PC-3 (cell line): ENCODE measurements at regions not wholly inside any gene's neighbourhood (a gene's known extent, or its start where the extent isn't known, plus 50 kb on each side); places are given as distances from the start of the nearest gene placed in this dataset.

Experiments used
- ATAC-seq: fragments of 200-7000 bp; cut with Tn5 transposase; 2 replicates; pipeline ENCODE4 v1.9.1; 2020; ENCODE audit warnings: mild to moderate bottlenecking, moderate library complexity
- BruUV-seq: library from RNA; stranded (reverse); fragments of 400-500 nt; replicated peaks from 2 replicates; lab custom pipeline; 2021; lab: Mats Ljungman, UMichigan
- CTCF ChIA-PET: fragments of 300-600 bp; sonication (Branson Sonifier 250); formaldehyde crosslinking; loops from one replicate; lab custom pipeline; 2022; ENCODE audit warnings: antibody characterized with exemption; lab: Charles Lee
- POLR2A ChIA-PET: fragments of 300-600 bp; sonication (Branson Sonifier 250); formaldehyde crosslinking; loops from one replicate; lab custom pipeline; 2022; ENCODE audit warnings: antibody characterized with exemption; ENCODE audit not compliant: unreplicated experiment; lab: Charles Lee
- DNase-seq: peaks from one replicate; pipeline ENCODE4 v3.0.0-alpha.2; 2015
- H2AFZ ChIP-seq: fragments of 300-600 bp; sonication (generic); 2 replicates; pipeline ENCODE4 v1.6.0; 2016; ENCODE audit warnings: antibody characterized with exemption, low read length
- H3F3A ChIP-seq: fragments of 300-600 bp; sonication (generic); one replicate; pipeline ENCODE4 v1.6.0; 2017; ENCODE audit warnings: antibody characterized with exemption, low read length, control low read depth, mild to moderate bottlenecking; ENCODE audit not compliant: unreplicated experiment
- H3K27ac ChIP-seq: fragments of 300-600 bp; sonication (generic); 2 replicates; pipeline ENCODE4 v1.5.1; 2016; ENCODE audit warnings: mild to moderate bottlenecking, low read length
- H3K27me3 ChIP-seq: fragments of 300-600 bp; sonication (generic); 2 replicates; pipeline ENCODE4 v1.6.1; 2016; ENCODE audit warnings: low read length, mixed read lengths
- H3K36me3 ChIP-seq: fragments of 300-600 bp; sonication (generic); 2 replicates; pipeline ENCODE4 v1.6.1; 2016; ENCODE audit warnings: low read depth, mixed run types, low read length, mixed read lengths
- H3K4me1 ChIP-seq: fragments of 300-600 bp; sonication (generic); 2 replicates; pipeline ENCODE4 v1.5.1; 2016; ENCODE audit warnings: low read length; ENCODE audit not compliant: insufficient read depth
- H3K4me2 ChIP-seq: fragments of 300-600 bp; sonication (generic); 2 replicates; pipeline ENCODE4 v1.6.0; 2016; ENCODE audit warnings: low read length
- H3K4me3 ChIP-seq: fragments of 300-600 bp; sonication (generic); 2 replicates; pipeline ENCODE4 v1.5.1; 2016; ENCODE audit warnings: mild to moderate bottlenecking, low read length, mixed read lengths
- H3K79me2 ChIP-seq: fragments of 300-600 bp; sonication (generic); 2 replicates; pipeline ENCODE4 v1.6.1; 2017; ENCODE audit warnings: low read length, mixed read lengths
- H3K9ac ChIP-seq: fragments of 300-600 bp; sonication (generic); 2 replicates; pipeline ENCODE4 v1.6.0; 2016; ENCODE audit warnings: mild to moderate bottlenecking, low read length
- H3K9me2 ChIP-seq: fragments of 300-600 bp; sonication (generic); replicated peaks from 2 replicates; pipeline ENCODE4 v1.6.1; 2016; ENCODE audit warnings: mixed run types, low read length, mixed read lengths
- H3K9me3 ChIP-seq: fragments of 300-600 bp; sonication (generic); 2 replicates; pipeline ENCODE4 v1.6.1; 2016; ENCODE audit warnings: low read length, mixed read lengths
- H4K20me1 ChIP-seq: fragments of 300-600 bp; sonication (generic); 2 replicates; pipeline ENCODE4 v1.6.1; 2016; ENCODE audit warnings: low read length, mixed read lengths
- EZH2 ChIP-seq: fragments of 300-600 bp; sonication (generic); IDR thresholded peaks from one replicate; pipeline ENCODE4 v1.6.1; 2017; ENCODE audit warnings: antibody characterized with exemption, mild to moderate bottlenecking, low read length; ENCODE audit not compliant: unreplicated experiment
- EZH2phosphoT487 ChIP-seq: fragments of 300-600 bp; sonication (generic); IDR thresholded peaks from 2 replicates; pipeline ENCODE4 v1.6.1; 2018; ENCODE audit warnings: mild to moderate bottlenecking, antibody characterized with exemption, low read length, borderline replicate concordance
- intact Hi-C: fragments of 100-400 bp; cut with micrococcal nuclease; formaldehyde crosslinking; loops from 2 replicates; pipeline ENCODE4 v1.9.0; 2023
- TF ChIP-seq, protein P1 (sequence below): fragments of 300-600 bp; sonication (generic); conservative IDR thresholded peaks from 2 replicates; pipeline ENCODE4 v1.5.1; 2017; ENCODE audit warnings: antibody characterized with exemption, low read depth, mild to moderate bottlenecking, low read length

DNA sequence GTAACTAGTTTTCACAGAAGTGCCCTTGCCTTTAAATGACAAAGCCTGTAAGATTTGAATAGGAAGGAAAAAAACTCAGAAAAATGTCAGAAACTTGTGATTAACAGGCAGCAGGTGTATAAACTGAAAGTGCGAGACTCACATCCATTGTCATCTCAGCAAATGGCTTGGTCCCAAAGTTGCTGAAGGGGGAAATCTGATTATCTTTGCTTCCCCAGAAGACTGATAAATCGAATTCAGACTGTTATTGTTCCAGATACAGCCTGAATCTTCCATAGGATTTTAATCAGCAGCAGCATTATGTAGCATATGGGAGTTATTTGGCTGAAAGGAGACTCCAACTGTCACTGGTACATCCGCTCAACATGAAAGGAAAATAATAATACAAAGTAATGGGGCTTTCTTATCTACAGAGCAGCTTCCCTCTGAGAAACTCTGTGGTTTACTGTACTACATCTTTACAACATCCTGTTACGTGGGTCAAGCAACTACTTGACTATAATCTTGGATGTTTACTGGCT lies 550.4 kb upstream of the CCDC54 start:
- CTCF ChIA-PET = interaction anchor here (0.6 kb wide), 1 partner anchor 238 kb away, joined by 4 read pairs; no protein-coding TSS in a partner anchor
- Histone ChIP-seq H3K27me3 (no peaks in the 10 kb centered on the region), H3K9me2 (no peaks in the 10 kb centered on the region), H3K9me3 (peaks cover 6% of the 10 kb centered on the region; the same call in 1 of the 2 replicates), H2AFZ (no peak overlapping the region), H3K4me1 (peaks cover 10% of the 10 kb centered on the region; the same call in 1 of the 2 replicates), H3K27ac (no peak overlapping the region), H4K20me1 (no peaks in the 10 kb centered on the region), H3K4me3 (no peak overlapping the region), H3K4me2 (no peak overlapping the region), H3K79me2 (no peaks in the 10 kb centered on the region), H3K9ac (no peak overlapping the region), H3F3A (no peaks in the 10 kb centered on the region), H3K36me3 (no peaks in the 10 kb centered on the region)
- DNase-seq (no peak), ATAC-seq (no peak)
- TF ChIP-seq, protein P1, sequence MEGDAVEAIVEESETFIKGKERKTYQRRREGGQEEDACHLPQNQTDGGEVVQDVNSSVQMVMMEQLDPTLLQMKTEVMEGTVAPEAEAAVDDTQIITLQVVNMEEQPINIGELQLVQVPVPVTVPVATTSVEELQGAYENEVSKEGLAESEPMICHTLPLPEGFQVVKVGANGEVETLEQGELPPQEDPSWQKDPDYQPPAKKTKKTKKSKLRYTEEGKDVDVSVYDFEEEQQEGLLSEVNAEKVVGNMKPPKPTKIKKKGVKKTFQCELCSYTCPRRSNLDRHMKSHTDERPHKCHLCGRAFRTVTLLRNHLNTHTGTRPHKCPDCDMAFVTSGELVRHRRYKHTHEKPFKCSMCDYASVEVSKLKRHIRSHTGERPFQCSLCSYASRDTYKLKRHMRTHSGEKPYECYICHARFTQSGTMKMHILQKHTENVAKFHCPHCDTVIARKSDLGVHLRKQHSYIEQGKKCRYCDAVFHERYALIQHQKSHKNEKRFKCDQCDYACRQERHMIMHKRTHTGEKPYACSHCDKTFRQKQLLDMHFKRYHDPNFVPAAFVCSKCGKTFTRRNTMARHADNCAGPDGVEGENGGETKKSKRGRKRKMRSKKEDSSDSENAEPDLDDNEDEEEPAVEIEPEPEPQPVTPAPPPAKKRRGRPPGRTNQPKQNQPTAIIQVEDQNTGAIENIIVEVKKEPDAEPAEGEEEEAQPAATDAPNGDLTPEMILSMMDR = no peak
- no peak for TF ChIP-seq EZH2phosphoT487
- TF ChIP-seq EZH2 = no peak
- intact Hi-C loops = loop anchor here (10.0 kb wide), 1 partner anchor 202 kb away; no protein-coding TSS in a partner anchor
- BruUV-seq = no TSS peak
- POLR2A ChIA-PET = no interaction called here

GRCh38 chr3:106827515-106828213 lies 549.6 kb upstream of the CCDC54 start:
- no TSS peak for BruUV-seq
- Histone ChIP-seq H3K27ac (no peak overlapping the region), H3K9me3 (peaks cover 10% of the 10 kb centered on the region; the same call in 1 of the 2 replicates), H3K9me2 (no peaks in the 10 kb centered on the region), H3K4me3 (no peak overlapping the region), H4K20me1 (no peaks in the 10 kb centered on the region), H3K4me1 (peaks cover 10% of the 10 kb centered on the region; the same call in 1 of the 2 replicates), H3K27me3 (no peaks in the 10 kb centered on the region), H3K36me3 (no peaks in the 10 kb centered on the region), H3F3A (no peaks in the 10 kb centered on the region), H3K4me2 (no peak overlapping the region), H3K79me2 (no peaks in the 10 kb centered on the region), H3K9ac (no peak overlapping the region), H2AFZ (no peak overlapping the region)
- TF ChIP-seq EZH2 (no peak), EZH2phosphoT487 (no peak)
- TF ChIP-seq, protein P1 = no peak
- intact Hi-C loops = loop anchor here (10.0 kb wide), 1 partner anchor 203 kb away; no protein-coding TSS in a partner anchor
- ChIA-PET CTCF (no interaction called here), POLR2A (no interaction called here)
- ATAC-seq (no peak), DNase-seq (peak; percentile 12)

DNA sequence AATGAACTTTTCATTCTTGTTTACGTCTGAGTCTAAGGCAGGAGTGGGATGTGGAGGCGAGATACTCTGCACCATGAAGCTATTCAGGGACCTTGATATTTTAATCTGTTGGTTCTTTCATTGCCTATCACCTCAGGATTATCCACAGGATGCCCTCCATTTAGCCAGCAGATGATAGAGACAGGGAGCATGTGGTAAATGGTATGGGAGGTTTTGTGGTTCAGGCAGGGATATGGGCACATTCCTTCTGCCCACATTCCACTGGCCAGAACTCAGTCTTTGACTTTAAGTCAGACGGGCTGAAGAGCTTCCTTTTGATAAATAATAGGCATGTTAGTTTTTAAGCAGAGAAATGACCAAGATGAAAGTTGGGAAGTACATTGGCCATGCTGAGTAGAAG lies 548.0 kb upstream of the CCDC54 start:
- no TSS peak for BruUV-seq
- no peak for ATAC-seq
- Histone ChIP-seq H2AFZ (no peak overlapping the region), H3K4me2 (no peak overlapping the region), H3K79me2 (no peaks in the 10 kb centered on the region), H3K4me3 (no peak overlapping the region), H3K9me3 (peaks cover 21% of the 10 kb centered on the region), H3F3A (no peaks in the 10 kb centered on the region), H3K9me2 (no peaks in the 10 kb centered on the region), H3K4me1 (peaks cover 10% of the 10 kb centered on the region; the same call in 1 of the 2 replicates), H4K20me1 (no peaks in the 10 kb centered on the region), H3K36me3 (no peaks in the 10 kb centered on the region), H3K27ac (no peak overlapping the region), H3K27me3 (no peaks in the 10 kb centered on the region), H3K9ac (no peak overlapping the region)
- DNase-seq = no peak
- no peak for TF ChIP-seq EZH2
- TF ChIP-seq, protein P1 = no peak
- TF ChIP-seq EZH2phosphoT487 = no peak
- ChIA-PET POLR2A (no interaction called here), CTCF (interaction anchor here (0.5 kb wide), 1 partner anchor 29 kb away, joined by 4 read pairs; no protein-coding TSS in a partner anchor)
- intact Hi-C loops = loop anchor here (10.0 kb wide), 1 partner anchor 204 kb away; no protein-coding TSS in a partner anchor
